GM12873 (cell line): ENCODE measurements at regions not wholly inside any gene's neighbourhood (a gene's known extent, or its start where the extent isn't known, plus 50 kb on each side); places are given as distances from the start of the nearest gene placed in this dataset.

Source experiments
- TF ChIP-seq, protein P1 (sequence below): IDR thresholded peaks from 2 replicates; pipeline ENCODE4 v1.5.1; 2012; ENCODE audit warnings: low read depth, mild to moderate bottlenecking, moderate library complexity, low read length, control low read depth; ENCODE audit not compliant: insufficient read depth; ENCODE audit errors: missing control alignments

DNA sequence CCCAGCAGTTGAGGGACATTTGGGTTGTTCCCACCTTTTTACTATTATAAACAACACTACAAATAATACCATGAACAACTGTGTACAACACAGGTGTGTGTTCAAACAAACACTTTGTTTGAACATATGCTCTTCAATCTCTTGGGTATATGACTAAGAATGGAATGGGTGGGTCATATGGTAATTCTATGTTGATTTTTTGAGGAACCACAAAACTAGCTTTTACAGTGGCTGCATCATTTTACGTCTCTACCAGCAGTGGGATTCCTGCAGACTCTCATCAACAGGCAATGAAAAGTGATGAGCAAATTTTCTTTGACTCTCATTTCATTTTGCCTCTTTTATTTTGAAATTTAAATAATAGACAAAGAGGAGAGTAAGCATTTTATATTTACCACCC, 116.9 kb upstream of the KLF14 start:
- TF ChIP-seq, protein P1, sequence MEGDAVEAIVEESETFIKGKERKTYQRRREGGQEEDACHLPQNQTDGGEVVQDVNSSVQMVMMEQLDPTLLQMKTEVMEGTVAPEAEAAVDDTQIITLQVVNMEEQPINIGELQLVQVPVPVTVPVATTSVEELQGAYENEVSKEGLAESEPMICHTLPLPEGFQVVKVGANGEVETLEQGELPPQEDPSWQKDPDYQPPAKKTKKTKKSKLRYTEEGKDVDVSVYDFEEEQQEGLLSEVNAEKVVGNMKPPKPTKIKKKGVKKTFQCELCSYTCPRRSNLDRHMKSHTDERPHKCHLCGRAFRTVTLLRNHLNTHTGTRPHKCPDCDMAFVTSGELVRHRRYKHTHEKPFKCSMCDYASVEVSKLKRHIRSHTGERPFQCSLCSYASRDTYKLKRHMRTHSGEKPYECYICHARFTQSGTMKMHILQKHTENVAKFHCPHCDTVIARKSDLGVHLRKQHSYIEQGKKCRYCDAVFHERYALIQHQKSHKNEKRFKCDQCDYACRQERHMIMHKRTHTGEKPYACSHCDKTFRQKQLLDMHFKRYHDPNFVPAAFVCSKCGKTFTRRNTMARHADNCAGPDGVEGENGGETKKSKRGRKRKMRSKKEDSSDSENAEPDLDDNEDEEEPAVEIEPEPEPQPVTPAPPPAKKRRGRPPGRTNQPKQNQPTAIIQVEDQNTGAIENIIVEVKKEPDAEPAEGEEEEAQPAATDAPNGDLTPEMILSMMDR: no peak

DNA sequence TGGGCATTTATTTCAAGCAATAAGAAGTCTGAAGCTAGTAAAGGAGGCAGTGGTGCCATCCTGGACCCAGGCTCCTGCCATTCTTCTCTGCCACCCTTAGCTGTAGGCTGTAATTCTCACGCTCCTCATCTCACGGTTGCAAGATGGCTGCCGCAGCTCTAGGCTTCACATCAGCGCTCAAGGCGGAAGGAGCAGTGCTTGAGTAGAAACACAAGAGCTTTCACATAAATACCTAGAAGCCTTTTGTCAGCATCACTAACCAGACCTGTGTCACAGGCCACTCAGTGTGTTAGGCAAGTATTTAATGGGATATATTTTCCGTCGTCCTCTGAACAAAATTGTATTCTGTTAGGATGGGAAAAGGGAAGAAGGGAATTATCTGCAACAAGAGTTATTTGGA, 118.9 kb upstream of the KLF14 start:
- TF ChIP-seq, protein P1: no peak

DNA sequence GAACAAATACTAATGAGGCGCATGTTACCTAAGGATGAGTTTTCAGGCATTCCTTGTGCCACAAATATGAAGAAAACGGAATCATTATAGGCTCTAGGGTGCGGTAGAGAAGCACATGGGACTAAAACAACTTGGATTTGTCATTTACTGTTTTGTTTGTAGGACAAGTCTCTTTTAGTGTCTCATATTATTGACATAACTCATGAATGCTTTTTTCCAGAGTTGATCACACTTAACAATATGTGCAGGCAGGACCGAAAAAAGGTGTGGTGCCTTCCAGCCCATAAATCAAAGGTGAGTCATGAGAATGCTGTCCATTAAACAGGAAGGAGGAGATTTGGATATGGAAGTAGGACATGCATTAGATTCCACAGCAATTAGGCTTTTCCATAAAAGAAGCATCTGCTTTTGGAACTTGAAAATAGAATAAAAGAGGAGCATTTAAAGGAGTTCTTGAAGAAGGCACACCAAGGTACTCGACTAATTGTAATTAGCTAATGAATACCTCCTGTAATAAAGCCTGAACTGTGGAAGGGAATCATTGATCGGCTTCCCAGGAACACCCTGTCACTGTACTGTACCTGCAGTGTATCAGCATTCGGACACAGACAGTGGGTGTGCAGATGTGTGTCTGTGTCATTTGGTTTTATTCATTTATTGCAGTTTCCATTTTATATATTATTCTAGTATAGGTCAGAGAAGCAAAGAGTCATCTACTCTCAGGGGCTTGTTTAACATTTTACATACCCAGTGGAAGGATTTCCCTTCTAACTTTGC, 119.7 kb upstream of the KLF14 start:
- TF ChIP-seq, protein P1: no peak

DNA sequence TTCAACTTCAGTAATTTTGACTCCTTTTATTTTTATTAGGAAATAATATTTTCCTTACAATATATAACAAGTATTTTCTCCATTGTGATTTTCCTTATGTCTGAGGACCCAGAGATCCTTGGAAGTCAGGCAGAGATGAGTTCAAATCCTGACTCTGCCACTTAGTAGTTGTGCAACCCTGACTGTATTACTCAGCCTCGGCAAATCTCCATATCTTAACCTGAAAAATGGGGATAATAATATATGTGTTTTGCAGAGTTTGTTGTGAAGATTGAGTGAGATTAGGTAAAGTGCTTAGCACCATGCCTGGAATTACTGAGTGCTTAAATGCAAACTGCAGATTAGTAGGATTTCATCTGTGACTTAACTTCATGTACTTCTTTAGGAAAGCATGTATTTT, 120.5 kb upstream of the KLF14 start:
- TF ChIP-seq, protein P1: no peak

DNA sequence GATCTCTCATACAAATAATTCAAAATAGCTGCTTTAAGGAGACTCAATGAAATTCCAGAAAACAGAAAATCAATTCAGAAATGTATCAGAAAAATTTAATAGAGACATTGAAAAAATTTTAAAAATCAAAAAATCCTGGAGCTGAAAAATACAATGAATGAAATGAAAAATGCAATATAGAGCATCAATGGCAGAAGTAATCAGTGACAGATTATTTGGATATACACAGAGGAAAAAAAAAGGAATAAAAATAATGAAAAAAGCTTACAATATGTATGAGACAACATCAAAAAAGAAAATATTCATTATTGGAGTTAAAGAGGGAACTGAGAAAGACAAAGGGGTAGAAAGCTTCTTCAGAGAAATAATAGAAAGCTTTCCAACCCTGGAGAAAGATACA, 122.9 kb upstream of the KLF14 start:
- TF ChIP-seq, protein P1: no peak

DNA sequence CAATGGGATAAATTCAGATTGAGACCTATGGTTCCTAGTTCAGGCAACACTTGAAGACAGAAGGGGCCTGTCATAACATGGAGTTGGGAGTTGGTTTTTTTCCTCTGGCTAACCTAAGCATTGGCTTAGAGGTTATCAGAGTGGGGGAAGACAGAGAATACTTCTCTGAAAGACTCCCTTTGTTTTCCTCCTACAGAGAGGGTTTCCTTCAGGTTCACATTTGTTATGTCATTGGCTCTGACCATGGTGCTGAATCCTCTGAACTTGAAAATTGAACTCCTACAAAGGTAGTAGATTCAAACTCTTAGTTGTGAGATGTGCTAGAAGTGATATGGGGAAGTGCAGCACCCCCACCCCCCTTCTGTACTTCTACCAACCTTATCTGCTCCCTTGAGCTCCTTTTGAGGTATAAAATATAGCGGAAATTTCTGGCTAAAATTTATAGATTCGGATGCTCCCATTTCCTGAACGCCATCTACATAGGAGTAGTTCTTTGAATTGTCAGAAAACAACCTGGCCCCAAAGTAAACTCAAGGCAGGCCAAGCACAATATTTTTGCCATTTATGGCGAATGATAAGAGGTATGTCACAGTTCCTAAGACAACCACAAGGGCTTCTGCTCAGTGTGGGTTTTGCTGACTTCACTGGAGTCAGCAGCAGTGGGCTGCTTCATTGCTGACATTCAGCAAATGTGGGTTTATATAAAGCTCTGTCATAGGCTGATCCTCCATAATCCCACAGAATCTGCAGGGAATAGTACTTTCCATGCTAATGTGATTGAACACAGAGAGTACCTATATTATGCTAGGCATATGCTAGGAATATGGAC, 131.6 kb upstream of the KLF14 start:
- TF ChIP-seq, protein P1: peak; percentile 19

DNA sequence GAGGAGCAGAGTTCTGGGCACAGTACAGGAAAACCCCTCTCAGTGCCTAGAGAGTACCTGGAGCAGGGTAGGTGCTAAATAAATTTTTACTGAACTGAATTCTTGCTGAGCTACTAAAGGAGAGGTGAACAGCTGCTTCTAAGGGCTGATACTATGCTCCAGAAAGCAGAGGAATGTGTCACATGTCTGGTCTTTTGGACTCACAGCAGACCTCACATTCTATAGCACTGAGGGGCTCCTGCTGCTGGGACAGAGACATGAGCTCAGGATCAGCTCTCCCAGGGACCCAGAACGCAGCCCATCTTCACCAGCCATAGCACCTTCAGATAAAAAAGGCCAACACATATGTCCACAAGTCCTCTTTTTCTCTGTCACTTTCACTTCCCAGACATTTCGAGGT, 133.0 kb upstream of the KLF14 start:
- TF ChIP-seq, protein P1: no peak
